Right ventricle myocardium inferior (tissue), 1 donor: ENCODE measurements at regions not wholly inside any gene's neighbourhood (a gene's known extent, or its start where the extent isn't known, plus 50 kb on each side); places are given as distances from the start of the nearest gene placed in this dataset.

Source experiments
- ATAC-seq: fragments of 200-7000 bp; cut with Tn5 transposase; one replicate; pipeline ENCODE4 v1.9.1; 2020; ENCODE audit warnings: mild to moderate bottlenecking, moderate library complexity
- DNase-seq: peaks from one replicate; pipeline ENCODE4 v3.0.0; 2021; ENCODE audit errors: missing footprints
- intact Hi-C: fragments of 100-400 bp; cut with DNase I; formaldehyde crosslinking; loops from one replicate; pipeline ENCODE4 v1.11.0; 2022
- donor health status: DM: no; HTN: yes; CAD: no; lungs with severe emphysema.

- intact Hi-C loops = no loop called here
- no peak for DNase-seq
- no peak for ATAC-seq
Measured at GRCh38 chr1:67887146-67887545, 53.9 kb upstream of the GNG12 start.

- DNase-seq (no peak), ATAC-seq (no peak)
- intact Hi-C loops = no loop called here
Measured at GRCh38 chr1:67886076-67886475, 52.8 kb upstream of the GNG12 start.

- DNase-seq = no peak
- intact Hi-C loops = no loop called here
- ATAC-seq = no peak
Measured at GRCh38 chr1:67883069-67883468, 49.8 kb upstream of the GNG12 start.
